Kidney epithelial cell (primary cell): ENCODE measurements at regions not wholly inside any gene's neighbourhood (a gene's known extent, or its start where the extent isn't known, plus 50 kb on each side); places are given as distances from the start of the nearest gene placed in this dataset.

Experiments used
- DNase-seq: peaks from one replicate; pipeline ENCODE4 v3.0.0-alpha.2; 2010; ENCODE audit warnings: low read depth
- H3K27me3 ChIP-seq: 2 replicates; pipeline ENCODE4 v1.6.0; 2011; ENCODE audit warnings: low read length; ENCODE audit not compliant: control insufficient read depth, insufficient read depth
- H3K36me3 ChIP-seq: 2 replicates; pipeline ENCODE4 v1.5.1; 2011; ENCODE audit warnings: low read length; ENCODE audit not compliant: control insufficient read depth, insufficient read depth
- H3K4me3 ChIP-seq: 2 replicates; pipeline ENCODE4 v1.5.1; 2011; ENCODE audit warnings: low read depth, mild to moderate bottlenecking, control low read depth, low read length
- CTCF ChIP-seq: IDR thresholded peaks from 2 replicates; pipeline ENCODE4 v1.5.1; 2011; ENCODE audit warnings: mild to moderate bottlenecking, moderate library complexity, low read length, control low read depth, inconsistent platforms; ENCODE audit not compliant: insufficient read depth, poor library complexity, severe bottlenecking

GRCh38 chr5:35468811-35469210 is 148.9 kb upstream of the SPEF2 start:
- Histone ChIP-seq H3K36me3 (no peaks in the 10 kb centered on the region), H3K4me3 (no peak overlapping the region), H3K27me3 (no peaks in the 10 kb centered on the region)
- DNase-seq = no peak
- no peak for TF ChIP-seq CTCF

GRCh38 chr5:35466746-35467145 is 150.9 kb upstream of the SPEF2 start:
- Histone ChIP-seq H3K27me3 (no peaks in the 10 kb centered on the region), H3K36me3 (no peaks in the 10 kb centered on the region), H3K4me3 (no peak overlapping the region)
- no peak for DNase-seq
- TF ChIP-seq CTCF = no peak

GRCh38 chr5:35464757-35465156 is 152.9 kb upstream of the SPEF2 start:
- Histone ChIP-seq H3K36me3 (no peaks in the 10 kb centered on the region), H3K4me3 (no peak overlapping the region), H3K27me3 (no peaks in the 10 kb centered on the region)
- no peak for DNase-seq
- no peak for TF ChIP-seq CTCF

- TF ChIP-seq CTCF = no peak
- Histone ChIP-seq H3K27me3 (no peaks in the 10 kb centered on the region), H3K4me3 (no peak overlapping the region), H3K36me3 (no peaks in the 10 kb centered on the region)
- DNase-seq = no peak
These were observed 156.1 kb upstream of the SPEF2 start for GRCh38 chr5:35461530-35461929.

- Histone ChIP-seq H3K36me3 (no peaks in the 10 kb centered on the region), H3K4me3 (no peak overlapping the region), H3K27me3 (no peaks in the 10 kb centered on the region)
- no peak for TF ChIP-seq CTCF
- no peak for DNase-seq
These were observed 158.8 kb upstream of the SPEF2 start for GRCh38 chr5:35458824-35459207.

- Histone ChIP-seq H3K4me3 (no peak overlapping the region), H3K27me3 (no peaks in the 10 kb centered on the region), H3K36me3 (no peaks in the 10 kb centered on the region)
- DNase-seq = no peak
- TF ChIP-seq CTCF = no peak
These were observed 159.5 kb upstream of the SPEF2 start for GRCh38 chr5:35457912-35458823.
